Heart left ventricle (tissue), 13 donors: ENCODE measurements at regions not wholly inside any gene's neighbourhood (a gene's known extent, or its start where the extent isn't known, plus 50 kb on each side); places are given as distances from the start of the nearest gene placed in this dataset.

Experiments used
- CTCF ChIP-seq, 12 donors: fragments of 200-600 bp; sonication (generic) in 4 of 12; IDR thresholded peaks; one replicate each; pipeline versions ENCODE4 v1.5.0 to v1.8.0; 2018 to 2022; ENCODE audit warnings: antibody characterized with exemption in 12 of 12, mild to moderate bottlenecking in 5 of 12
- POLR2A ChIP-seq, 2 donors: fragments of 450-650 bp; IDR thresholded peaks; one replicate each; pipeline ENCODE4 v1.6.1; 2017; ENCODE audit warnings: antibody characterized with exemption in 2 of 2, mild to moderate bottlenecking in 2 of 2, moderate library complexity in 2 of 2
- donor health status: ischemic (EF 13 %, LVEDD 7.1; RV severe dilation, severe dysfunction).
- donor health status: DM: no; HTN: yes; CAD: no.
- donor health status: DM: no; HTN: no; CAD: no.
- donor health status: ischemic (EF 25% LVEDD 6.9; RV normal size, moderate dysfunction).
- donor health status: ischemic (EF 25% LVEDD 5.7; RV mildly dilated, moderate dysfunction).
- donor health status: ischemic (EF 35%, LVEDD 5.7; RV mildly dilated, moderate dysfunction).
- donor health status: nonischemic (EF 11% LVEDD 7.7; RV severe dilation, severe dysfunction).
- donor health status: DM: yes; HTN: yes; CAD: no.
- donor health status: PGD.
- donor health status: ischemic (EF 29% LVEDD 5.4; RV normal size, mild dysfunction).
- donor health status: nonischemic (EF 23%, LVEDD 6.1; RV moderate dilation, normal function).

GRCh38 chr4:111136967-111137366 is 514.1 kb upstream of the PITX2 start:
- TF ChIP-seq CTCF (IDR thresholded peaks at IDR 0.05) = no peak
- TF ChIP-seq POLR2A (IDR thresholded peaks at IDR 0.05) = no peak
